Brain pericyte (primary cell): ENCODE measurements at regions not wholly inside any gene's neighbourhood (a gene's known extent, or its start where the extent isn't known, plus 50 kb on each side); places are given as distances from the start of the nearest gene placed in this dataset.

Experiments used
- DNase-seq: peaks from one replicate; pipeline ENCODE4 v3.0.0-alpha.2; 2012; ENCODE audit warnings: low read depth, low spot score

- no peak for DNase-seq
These were observed 139.8 kb upstream of the MTNR1B start for GRCh38 chr11:92829671-92830070.

- no peak for DNase-seq
These were observed 138.9 kb upstream of the MTNR1B start for GRCh38 chr11:92830377-92831155.

- DNase-seq: no peak
These were observed 135.0 kb upstream of the MTNR1B start for GRCh38 chr11:92834296-92835020.

GRCh38 chr11:92837595-92837994 is 131.9 kb upstream of the MTNR1B start:
- no peak for DNase-seq

GRCh38 chr11:92838759-92839310 is 130.6 kb upstream of the MTNR1B start:
- no peak for DNase-seq

GRCh38 chr11:92839450-92839849 is 130.0 kb upstream of the MTNR1B start:
- no peak for DNase-seq

- DNase-seq: no peak
These were observed 127.7 kb upstream of the MTNR1B start for GRCh38 chr11:92841719-92842118.

GRCh38 chr11:92843455-92843854 is 126.0 kb upstream of the MTNR1B start:
- no peak for DNase-seq

GRCh38 chr11:92844197-92844596 is 125.3 kb upstream of the MTNR1B start:
- DNase-seq: no peak

GRCh38 chr11:92845390-92845789 is 124.1 kb upstream of the MTNR1B start:
- DNase-seq: no peak

- DNase-seq: no peak
These were observed 123.6 kb upstream of the MTNR1B start for GRCh38 chr11:92845805-92846204.

GRCh38 chr11:92846491-92847125 is 122.8 kb upstream of the MTNR1B start:
- DNase-seq: no peak

- no peak for DNase-seq
These were observed 120.9 kb upstream of the MTNR1B start for GRCh38 chr11:92848578-92848977.

GRCh38 chr11:92850296-92850826 is 119.1 kb upstream of the MTNR1B start:
- no peak for DNase-seq

- no peak for DNase-seq
These were observed 117.2 kb upstream of the MTNR1B start for GRCh38 chr11:92852229-92852628.

- DNase-seq: no peak
These were observed 116.5 kb upstream of the MTNR1B start for GRCh38 chr11:92852946-92853345.

- no peak for DNase-seq
These were observed 115.3 kb upstream of the MTNR1B start for GRCh38 chr11:92854162-92854561.

- DNase-seq: no peak
These were observed 114.5 kb upstream of the MTNR1B start for GRCh38 chr11:92854952-92855351.

GRCh38 chr11:92855607-92856405 is 113.6 kb upstream of the MTNR1B start:
- DNase-seq: no peak

- DNase-seq: no peak
These were observed 112.0 kb upstream of the MTNR1B start for GRCh38 chr11:92857407-92857806.

- DNase-seq: no peak
These were observed 110.2 kb upstream of the MTNR1B start for GRCh38 chr11:92859156-92859690.
